Mesenteric fat pad (tissue), 1 donor: ENCODE measurements at regions not wholly inside any gene's neighbourhood (a gene's known extent, or its start where the extent isn't known, plus 50 kb on each side); places are given as distances from the start of the nearest gene placed in this dataset.
"Not testable (repeated sequence)": the region's sequence is repeated elsewhere in the genome, so short reads cannot be mapped to it uniquely, and the experiment has no call there.

Source experiments
- DNase-seq: peaks from one replicate; pipeline ENCODE4 v3.0.0-alpha.2; 2020; ENCODE audit warnings: low spot score
- donor health status: DM: yes; HTN: yes; CAD: no.

- DNase-seq = no peak
These were observed 369.5 kb downstream of the PRELID2 start for GRCh38 chr5:145465474-145466263.

DNA sequence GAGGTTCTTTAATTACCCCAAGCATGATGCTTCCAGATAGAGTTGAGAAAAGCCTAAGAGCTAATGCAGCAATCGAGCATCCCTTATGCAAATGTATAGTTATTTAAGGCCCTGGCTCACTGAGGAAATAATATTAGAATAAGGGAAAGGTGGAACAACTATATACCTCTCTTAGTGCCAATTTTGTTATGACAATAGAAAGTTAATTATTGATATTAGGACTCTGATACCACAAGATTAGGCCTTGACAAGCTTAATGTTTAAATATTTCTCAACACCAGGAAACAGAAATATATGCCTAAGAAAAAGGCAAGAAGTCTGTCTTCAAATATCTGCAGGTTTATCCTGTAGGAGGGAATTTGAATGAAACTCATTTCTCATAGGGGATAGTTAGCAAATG is 371.0 kb downstream of the PRELID2 start:
- DNase-seq = no peak

- no peak for DNase-seq
These were observed 371.5 kb downstream of the PRELID2 start for GRCh38 chr5:145463634-145464033.

- DNase-seq = no peak
These were observed 372.6 kb downstream of the PRELID2 start for GRCh38 chr5:145462525-145462924.

DNA sequence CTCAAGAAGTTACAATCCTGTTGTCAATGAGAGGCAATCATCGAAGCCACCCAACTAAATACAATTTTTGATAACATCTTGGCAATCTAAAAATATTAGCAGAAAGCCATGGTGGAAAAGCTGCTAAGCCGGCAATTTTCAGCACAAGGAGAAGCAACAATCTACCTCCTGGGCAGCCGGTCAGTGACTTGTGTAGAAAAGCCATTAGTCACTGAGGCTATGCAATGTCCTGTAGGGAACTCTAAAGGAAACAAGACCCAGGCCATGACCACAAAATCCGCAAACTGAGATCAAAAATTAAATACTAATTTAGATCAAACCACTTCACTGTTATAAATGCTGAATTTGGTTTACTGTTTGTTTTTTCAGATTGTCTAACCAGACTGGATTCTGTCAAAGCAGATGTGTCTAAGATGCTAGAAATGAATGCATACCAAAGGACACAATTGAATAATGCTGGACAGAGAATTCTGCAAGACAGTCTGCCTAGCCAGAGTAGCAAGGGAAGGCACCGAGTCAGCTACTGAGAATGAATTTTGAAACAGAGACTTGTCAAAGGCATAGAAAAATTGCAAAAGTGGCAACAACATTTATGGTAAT is 384.8 kb downstream of the PRELID2 start:
- DNase-seq = no peak

DNA sequence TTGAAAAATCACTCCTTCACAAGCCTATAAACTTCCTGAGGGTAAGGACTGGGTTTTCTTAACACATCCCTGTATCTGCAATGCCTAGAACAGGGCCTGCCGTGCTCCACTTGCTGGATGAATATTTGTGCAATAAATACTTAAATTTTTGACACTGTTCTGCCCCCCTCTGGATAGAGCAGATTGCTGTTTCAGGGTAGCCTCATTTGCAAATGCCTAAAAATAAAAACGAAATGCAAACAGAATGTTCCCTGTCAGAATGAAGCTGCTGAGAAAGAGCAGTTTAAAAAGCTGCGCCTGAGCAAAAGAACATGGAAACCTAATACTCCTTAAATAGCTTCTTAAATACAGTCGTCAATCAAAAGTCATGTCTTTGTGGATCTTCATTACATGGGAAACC is 385.3 kb downstream of the PRELID2 start:
- no peak for DNase-seq

DNA sequence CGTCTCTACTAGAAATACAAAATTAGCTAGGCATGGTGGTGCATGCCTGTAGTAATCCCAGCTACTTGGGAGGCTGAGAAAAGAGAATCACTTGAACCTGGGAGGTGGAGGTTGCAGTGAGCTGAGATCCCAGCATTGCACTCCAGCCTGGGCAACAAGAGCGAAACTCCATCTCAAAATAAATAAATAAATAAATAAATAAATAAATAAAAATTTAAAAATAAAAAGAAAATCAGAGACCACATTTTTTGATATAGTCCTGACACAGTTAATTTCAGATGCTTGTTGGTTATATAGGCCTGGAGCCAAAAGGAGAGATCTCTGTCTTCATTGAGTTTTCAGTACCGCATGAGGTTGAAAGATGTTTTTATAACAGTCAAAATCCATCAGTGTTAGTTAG is 388.3 kb downstream of the PRELID2 start:
- not testable (repeated sequence) for DNase-seq

- DNase-seq = no peak
These were observed 388.7 kb downstream of the PRELID2 start for GRCh38 chr5:145446412-145446811.

GRCh38 chr5:145445027-145445426 is 390.1 kb downstream of the PRELID2 start:
- DNase-seq = no peak

DNA sequence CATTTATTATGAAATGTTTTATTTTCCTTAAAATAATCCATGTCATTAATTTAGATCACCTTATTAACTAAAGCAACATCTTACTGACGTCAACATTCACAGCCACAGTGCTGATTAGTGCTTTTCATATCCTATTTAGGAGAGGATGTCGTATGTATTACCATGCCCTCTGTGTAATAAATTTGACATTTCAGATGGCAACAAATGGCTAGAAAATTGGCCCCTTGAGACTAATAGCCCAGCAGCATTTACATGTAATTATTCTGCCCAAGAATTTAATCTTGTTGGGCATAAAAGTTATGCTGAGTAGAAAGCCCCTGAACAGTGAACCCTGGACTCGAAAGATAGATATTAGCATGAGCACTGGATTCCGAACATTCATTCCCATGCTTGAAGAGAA is 391.2 kb downstream of the PRELID2 start:
- DNase-seq = no peak

GRCh38 chr5:145443366-145443765 is 391.8 kb downstream of the PRELID2 start:
- no peak for DNase-seq

DNA sequence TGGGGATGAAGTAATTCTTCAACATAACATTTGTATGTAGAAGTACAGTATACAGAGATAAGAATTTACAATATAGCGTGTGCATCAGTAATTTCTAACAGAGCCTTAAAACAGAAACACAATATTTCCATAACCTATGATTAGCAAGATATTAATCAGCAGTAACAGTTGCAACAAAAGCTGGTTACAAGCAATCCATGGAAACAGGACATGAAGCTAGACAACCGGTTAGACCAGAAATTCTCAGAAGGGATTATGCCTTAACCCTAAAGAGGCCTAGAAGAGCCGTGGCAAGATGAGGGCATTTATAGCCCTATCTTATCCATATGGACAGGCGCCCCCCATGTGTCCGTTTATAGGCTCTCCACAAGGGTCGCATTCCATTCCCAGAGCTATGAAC is 392.5 kb downstream of the PRELID2 start:
- DNase-seq = not testable (repeated sequence)

DNA sequence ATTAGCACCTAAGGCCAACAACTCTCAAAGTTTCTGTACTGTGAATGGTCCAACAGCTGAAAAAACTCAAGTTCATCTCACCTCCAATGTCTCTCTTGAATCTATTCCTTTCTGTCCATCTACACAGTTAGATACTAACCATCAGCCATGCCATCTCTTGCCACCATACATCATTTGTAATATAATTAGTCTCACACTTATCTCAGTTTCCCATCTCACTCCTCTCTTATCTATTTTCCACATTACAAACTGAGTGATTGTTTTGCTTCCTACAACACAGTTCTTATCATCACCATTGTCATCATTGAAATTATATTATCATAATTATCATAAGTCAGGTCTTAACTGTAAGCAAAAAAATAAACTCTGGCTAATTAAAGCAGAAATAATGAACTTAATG is 393.9 kb downstream of the PRELID2 start:
- DNase-seq = no peak

DNA sequence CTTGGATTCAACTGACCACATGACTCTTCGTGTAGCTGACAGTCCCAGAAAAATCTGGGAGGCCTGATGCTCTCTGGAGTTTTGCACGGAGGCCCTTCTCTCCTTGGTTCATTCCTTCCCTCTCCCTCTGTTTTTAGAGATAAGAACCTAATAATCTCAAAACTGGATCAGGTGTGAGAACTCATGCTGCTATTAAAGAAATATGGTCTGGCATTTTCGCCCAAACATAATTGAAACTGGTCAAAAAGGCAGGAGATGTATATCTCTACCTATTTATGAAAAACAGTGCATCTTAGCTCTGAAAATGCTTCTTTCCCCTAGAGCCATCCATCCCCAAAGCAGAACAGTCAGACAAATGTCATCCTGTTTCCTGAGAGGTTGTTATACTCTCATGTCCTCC is 397.5 kb downstream of the PRELID2 start:
- DNase-seq = no peak

GRCh38 chr5:145433077-145433476 is 402.1 kb downstream of the PRELID2 start:
- no peak for DNase-seq

- DNase-seq = no peak
These were observed 406.0 kb downstream of the PRELID2 start for GRCh38 chr5:145429170-145429569.

DNA sequence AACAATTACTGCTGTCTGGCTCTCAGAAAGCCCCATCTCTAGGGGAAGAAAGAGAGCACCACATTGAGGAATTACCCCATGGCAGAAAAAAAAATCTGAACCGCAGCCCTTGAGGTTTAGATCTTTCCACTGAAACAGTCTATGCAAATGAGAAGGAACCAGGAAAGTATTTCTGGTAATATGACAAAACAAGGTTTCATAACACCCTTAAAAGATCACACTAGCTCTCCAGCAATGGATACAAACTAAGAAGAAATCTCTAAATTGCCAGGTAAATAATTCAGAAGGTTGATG is 427.1 kb downstream of the PRELID2 start:
- no peak for DNase-seq

DNA sequence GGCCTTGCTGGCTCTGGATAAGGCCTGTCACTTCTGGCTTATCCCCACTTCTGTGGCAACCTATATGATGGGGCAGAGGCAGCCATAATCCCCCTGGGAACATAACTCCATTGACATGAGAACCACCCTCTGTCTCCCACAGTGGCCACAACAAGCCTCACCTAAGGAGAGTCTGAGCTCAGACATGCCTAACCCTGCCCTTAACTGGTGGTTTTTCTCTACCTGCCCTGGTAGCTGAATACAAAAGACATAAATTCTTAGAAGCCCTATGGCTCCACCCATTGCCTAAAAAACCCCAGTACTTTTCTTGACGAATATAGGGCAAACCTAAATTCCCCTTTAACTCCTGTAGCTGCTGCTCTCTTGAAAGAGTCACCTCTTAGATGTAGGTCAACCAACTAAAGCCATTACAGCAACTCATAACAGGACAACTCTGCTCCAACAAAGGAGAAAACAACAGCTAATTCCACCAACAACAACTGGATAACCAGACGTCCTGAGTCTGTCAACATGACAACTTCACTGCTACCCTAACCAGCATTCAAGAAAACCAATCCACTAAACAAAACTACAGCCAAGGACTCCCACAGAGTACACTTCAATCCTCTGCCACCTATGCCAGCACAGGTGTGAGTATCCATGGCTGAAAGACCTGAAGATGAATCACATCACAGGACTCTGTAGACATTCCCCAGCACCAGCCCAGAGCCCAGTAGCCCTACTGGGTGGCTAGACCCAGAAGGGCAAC is 427.7 kb downstream of the PRELID2 start:
- no peak for DNase-seq

DNA sequence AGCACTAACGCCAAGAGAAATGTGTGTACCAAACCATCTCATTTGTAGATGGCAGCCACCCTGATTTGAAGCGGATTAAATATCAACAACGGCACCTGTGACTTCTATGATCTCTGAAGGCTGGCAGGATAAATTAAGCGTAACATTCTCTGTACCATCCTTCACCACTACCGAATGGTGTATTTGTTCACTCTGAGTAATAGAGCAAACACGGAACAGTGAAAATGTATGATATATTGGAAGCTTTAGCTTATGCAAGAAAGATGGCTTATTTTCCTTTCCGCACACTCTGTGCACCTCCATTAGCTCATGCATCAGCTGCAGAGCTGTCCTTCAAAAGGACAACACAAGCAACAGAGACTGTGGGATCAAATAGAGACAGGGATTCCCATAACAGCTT is 431.1 kb downstream of the PRELID2 start:
- DNase-seq = no peak

DNA sequence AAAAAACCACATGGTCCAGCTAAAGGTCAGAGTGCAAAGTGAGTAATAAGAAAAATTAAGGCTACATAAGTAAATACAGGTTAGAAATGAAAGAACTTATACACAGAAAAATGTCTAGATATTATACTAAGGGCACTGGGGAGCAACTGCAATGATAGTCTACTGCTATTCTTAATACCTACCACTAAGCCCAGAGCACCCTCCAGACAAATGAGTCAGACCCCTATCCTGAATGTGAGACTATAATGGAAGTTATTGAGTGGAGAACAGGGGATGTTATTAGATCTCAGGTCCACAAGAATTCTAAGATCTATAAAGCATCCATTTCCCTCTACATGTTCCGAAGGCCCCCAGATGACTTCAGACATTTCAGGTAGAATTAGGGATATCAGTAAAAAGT is 438.3 kb downstream of the PRELID2 start:
- no peak for DNase-seq

GRCh38 chr5:145395151-145395550 is 440.0 kb downstream of the PRELID2 start:
- DNase-seq = not testable (repeated sequence)

GRCh38 chr5:145393426-145393825 is 441.7 kb downstream of the PRELID2 start:
- no peak for DNase-seq

GRCh38 chr5:145389047-145389446 is 446.1 kb downstream of the PRELID2 start:
- no peak for DNase-seq
